GM12865 (cell line): ENCODE measurements at regions not wholly inside any gene's neighbourhood (a gene's known extent, or its start where the extent isn't known, plus 50 kb on each side); places are given as distances from the start of the nearest gene placed in this dataset.
"Not testable (repeated sequence)": the region's sequence is repeated elsewhere in the genome, so short reads cannot be mapped to it uniquely, and the experiment has no call there.

ENCODE experiments used
- DNase-seq: peaks from one replicate; pipeline ENCODE4 v3.0.0; 2010; ENCODE audit warnings: low read depth
- H3K4me3 ChIP-seq: 2 replicates; pipeline ENCODE4 v1.5.1; 2011; ENCODE audit warnings: mild to moderate bottlenecking, low read depth, low read length, control low read depth
- CTCF ChIP-seq: IDR thresholded peaks from 2 replicates; pipeline ENCODE4 v1.5.1; 2011; ENCODE audit warnings: low read length, control low read depth, low read depth, inconsistent platforms; ENCODE audit not compliant: insufficient read depth; ENCODE audit errors: missing control alignments

- no peak for DNase-seq
- no peak for TF ChIP-seq CTCF
- no peak overlapping the region for H3K4me3 ChIP-seq
Measured at GRCh38 chr3:151675858-151676615, 57.7 kb upstream of the AADACL2 start.

- DNase-seq, result no peak
- H3K4me3 ChIP-seq, result no peak overlapping the region
- no peak for TF ChIP-seq CTCF
Measured at GRCh38 chr3:151673974-151674373, 59.8 kb upstream of the AADACL2 start.

- not testable (repeated sequence) for DNase-seq, H3K4me3 ChIP-seq
Measured at GRCh38 chr3:151667762-151668161, 66.0 kb upstream of the AADACL2 start.

GRCh38 chr3:151660885-151661284 lies 72.8 kb upstream of the AADACL2 start:
- DNase-seq, result no peak

GRCh38 chr3:151644986-151645385 lies 88.7 kb upstream of the AADACL2 start:
- TF ChIP-seq CTCF, result no peak
- no peak for DNase-seq
- no peak overlapping the region for H3K4me3 ChIP-seq

More at GRCh38 chr3:151660885-151661284, 72.8 kb upstream of the AADACL2 start:
- TF ChIP-seq CTCF, result no peak
- H3K4me3 ChIP-seq, result no peak overlapping the region

- no peak for TF ChIP-seq CTCF
- no peak for DNase-seq
- no peak overlapping the region for H3K4me3 ChIP-seq
Measured at GRCh38 chr3:151644020-151644620, 89.6 kb upstream of the AADACL2 start.

GRCh38 chr3:151639418-151639740 lies 94.3 kb upstream of the AADACL2 start:
- TF ChIP-seq CTCF, result no peak
- no peak for DNase-seq
- no peak overlapping the region for H3K4me3 ChIP-seq
